ENCODE measurements at regions not wholly inside any gene's neighbourhood (a gene's known extent, or its start where the extent isn't known, plus 50 kb on each side); places are given as distances from the start of the nearest gene placed in this dataset.
A peak's percentile ranks its signal among the peaks of the same experiment; 100 is the strongest.

DNA sequence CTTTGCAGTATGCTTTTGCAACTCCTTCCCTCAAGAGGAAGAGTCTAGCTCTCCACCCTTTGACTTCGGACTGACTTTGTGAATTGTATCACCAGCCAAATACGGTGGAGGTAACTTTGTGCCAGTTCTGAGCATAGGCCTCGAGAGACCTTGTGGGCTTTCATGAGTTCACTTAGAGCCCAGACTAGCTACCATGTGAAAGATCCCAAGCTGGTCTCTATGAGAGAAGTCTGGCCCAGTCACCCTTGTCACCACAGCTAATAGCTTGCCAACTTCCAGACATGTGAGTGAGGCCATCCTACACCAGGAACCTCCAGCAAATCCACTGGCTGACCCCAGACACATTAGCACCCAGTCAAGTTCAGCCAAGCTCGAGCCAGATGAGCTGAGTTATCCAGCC, 72.2 kb upstream of the EXOC4 start:
- H3K4me1 ChIP-seq: no peaks in the 10 kb centered on the region
- H3K4me2 ChIP-seq (ENCODE audit: low read length): no peak overlapping the region
- H2AFZ ChIP-seq: no peak overlapping the region
- no peak overlapping the region for H3K27ac ChIP-seq
- no peaks in the 10 kb centered on the region for H3K36me3 ChIP-seq (ENCODE audit: control insufficient read depth, insufficient read depth, low read length)
- no peaks in the 10 kb centered on the region for H3K79me2 ChIP-seq
- no peaks in the 10 kb centered on the region for H3K9me3 ChIP-seq (ENCODE audit: control insufficient read depth, low read length)
- no peak overlapping the region for H3K4me3 ChIP-seq (ENCODE audit: low read depth, low read length)
- H3K27me3 ChIP-seq (ENCODE audit: control insufficient read depth, insufficient read depth, low read length): no peaks in the 10 kb centered on the region
- TF ChIP-seq, protein P1, sequence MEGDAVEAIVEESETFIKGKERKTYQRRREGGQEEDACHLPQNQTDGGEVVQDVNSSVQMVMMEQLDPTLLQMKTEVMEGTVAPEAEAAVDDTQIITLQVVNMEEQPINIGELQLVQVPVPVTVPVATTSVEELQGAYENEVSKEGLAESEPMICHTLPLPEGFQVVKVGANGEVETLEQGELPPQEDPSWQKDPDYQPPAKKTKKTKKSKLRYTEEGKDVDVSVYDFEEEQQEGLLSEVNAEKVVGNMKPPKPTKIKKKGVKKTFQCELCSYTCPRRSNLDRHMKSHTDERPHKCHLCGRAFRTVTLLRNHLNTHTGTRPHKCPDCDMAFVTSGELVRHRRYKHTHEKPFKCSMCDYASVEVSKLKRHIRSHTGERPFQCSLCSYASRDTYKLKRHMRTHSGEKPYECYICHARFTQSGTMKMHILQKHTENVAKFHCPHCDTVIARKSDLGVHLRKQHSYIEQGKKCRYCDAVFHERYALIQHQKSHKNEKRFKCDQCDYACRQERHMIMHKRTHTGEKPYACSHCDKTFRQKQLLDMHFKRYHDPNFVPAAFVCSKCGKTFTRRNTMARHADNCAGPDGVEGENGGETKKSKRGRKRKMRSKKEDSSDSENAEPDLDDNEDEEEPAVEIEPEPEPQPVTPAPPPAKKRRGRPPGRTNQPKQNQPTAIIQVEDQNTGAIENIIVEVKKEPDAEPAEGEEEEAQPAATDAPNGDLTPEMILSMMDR (IDR thresholded peaks at IDR 0.05): no peak
- H3K9ac ChIP-seq: no peak overlapping the region

DNA sequence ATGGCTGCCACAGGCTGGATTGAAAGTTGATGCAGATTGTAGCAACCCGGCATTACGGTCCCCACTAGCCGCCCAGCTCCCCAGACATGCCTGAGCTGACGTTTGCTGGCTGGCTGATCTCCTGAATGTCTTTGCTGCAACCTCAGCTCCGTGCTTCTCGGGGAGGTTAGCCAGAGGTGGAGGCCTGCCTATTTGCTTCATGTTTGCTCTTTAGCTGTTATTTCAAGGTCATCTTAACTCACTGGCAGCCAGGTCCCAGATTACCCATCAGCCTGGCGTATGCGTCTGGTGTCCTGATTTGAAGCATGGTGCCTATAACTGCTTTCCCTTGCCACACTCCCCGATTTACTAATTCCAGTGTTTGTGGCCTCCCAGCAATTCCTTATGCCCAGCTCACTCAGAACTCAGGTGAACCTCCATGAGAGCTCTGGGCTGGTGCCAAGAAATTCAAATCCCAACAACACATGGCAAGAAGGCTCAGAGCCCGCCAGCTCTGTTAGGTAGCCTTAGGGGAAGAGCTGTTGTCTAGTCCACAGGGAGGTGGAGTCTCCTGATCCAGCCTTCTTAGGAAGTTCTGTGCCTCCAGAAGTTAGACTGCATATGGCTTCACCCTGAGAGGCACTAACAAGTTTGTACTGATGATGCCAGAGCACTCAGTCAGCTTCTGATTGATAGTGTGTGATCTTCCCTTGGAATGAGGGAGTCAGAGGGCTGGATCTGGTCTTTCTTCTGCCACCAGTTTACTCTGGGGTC, 69.7 kb upstream of the EXOC4 start:
- H3K79me2 ChIP-seq: no peaks in the 10 kb centered on the region
- no peak overlapping the region for H3K9ac ChIP-seq
- no peaks in the 10 kb centered on the region for H3K36me3 ChIP-seq (ENCODE audit: control insufficient read depth, insufficient read depth, low read length)
- TF ChIP-seq, protein P1 (IDR thresholded peaks at IDR 0.05): no peak
- H3K4me3 ChIP-seq (ENCODE audit: low read depth, low read length): no peak overlapping the region
- peak overlapping the region; percentile 43 for H2AFZ ChIP-seq
- H3K4me2 ChIP-seq (ENCODE audit: low read length): no peak overlapping the region
- no peaks in the 10 kb centered on the region for H3K4me1 ChIP-seq
- H3K9me3 ChIP-seq (ENCODE audit: control insufficient read depth, low read length): no peaks in the 10 kb centered on the region
- no peaks in the 10 kb centered on the region for H3K27me3 ChIP-seq (ENCODE audit: control insufficient read depth, insufficient read depth, low read length)
- no peak overlapping the region for H3K27ac ChIP-seq

DNA sequence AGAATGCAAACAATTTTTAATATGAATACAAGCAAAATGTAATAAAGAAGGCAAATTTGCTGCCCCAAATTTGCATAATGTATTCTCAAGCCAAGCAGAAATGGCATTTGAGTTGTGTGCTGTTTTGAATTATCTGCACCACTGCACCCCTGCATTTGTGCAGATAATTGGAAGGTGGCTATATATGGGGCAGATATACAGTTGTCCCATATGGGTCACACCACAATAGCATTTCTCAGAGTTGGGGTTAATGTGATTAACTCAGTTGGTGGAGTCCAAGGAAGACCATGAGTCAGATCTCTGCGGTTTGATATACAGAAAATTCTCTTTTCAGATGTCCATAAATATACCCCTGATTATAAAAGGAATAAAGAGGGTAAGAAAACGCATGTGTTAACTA, 68.9 kb upstream of the EXOC4 start:
- H3K4me3 ChIP-seq (ENCODE audit: low read depth, low read length): no peak overlapping the region
- no peaks in the 10 kb centered on the region for H3K79me2 ChIP-seq
- TF ChIP-seq, protein P1 (IDR thresholded peaks at IDR 0.05): no peak

DNA sequence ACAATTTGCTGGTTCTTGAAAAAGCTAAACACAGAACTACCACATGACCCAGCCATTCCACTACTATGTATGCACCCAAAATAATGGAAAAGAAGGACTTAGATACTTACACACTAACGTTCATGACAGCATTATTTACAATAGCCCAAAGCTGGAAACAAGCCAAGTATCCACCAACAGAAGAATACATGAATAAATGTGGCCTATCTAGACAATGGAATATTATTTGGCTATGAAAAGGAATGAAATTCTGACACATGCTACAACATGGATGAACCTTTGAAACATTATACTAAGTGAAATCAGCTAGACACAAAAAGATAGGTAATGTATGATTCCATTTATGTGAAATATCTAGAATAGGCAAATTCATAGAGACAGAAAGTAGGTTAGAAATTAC, 67.4 kb upstream of the EXOC4 start:
- Histone ChIP-seq H3K9ac (no peak overlapping the region), H3K36me3 (ENCODE audit: control insufficient read depth, insufficient read depth, low read length) (no peaks in the 10 kb centered on the region), H3K79me2 (no peaks in the 10 kb centered on the region), H3K27me3 (ENCODE audit: control insufficient read depth, insufficient read depth, low read length) (no peaks in the 10 kb centered on the region), H3K4me3 (ENCODE audit: low read depth, low read length) (no peak overlapping the region), H3K27ac (no peak overlapping the region), H3K9me3 (ENCODE audit: control insufficient read depth, low read length) (no peaks in the 10 kb centered on the region), H3K4me2 (ENCODE audit: low read length) (no peak overlapping the region), H2AFZ (no peak overlapping the region), H3K4me1 (no peaks in the 10 kb centered on the region)
- TF ChIP-seq, protein P1 (IDR thresholded peaks at IDR 0.05): no peak

More for the DNA sequence above, 68.9 kb upstream of the EXOC4 start:
- no peak overlapping the region for H3K9ac ChIP-seq
- H2AFZ ChIP-seq: no peak overlapping the region
- no peak overlapping the region for H3K27ac ChIP-seq
- no peaks in the 10 kb centered on the region for H3K36me3 ChIP-seq (ENCODE audit: control insufficient read depth, insufficient read depth, low read length)
- H3K4me2 ChIP-seq (ENCODE audit: low read length): no peak overlapping the region
- H3K9me3 ChIP-seq (ENCODE audit: control insufficient read depth, low read length): no peaks in the 10 kb centered on the region
- no peaks in the 10 kb centered on the region for H3K27me3 ChIP-seq (ENCODE audit: control insufficient read depth, insufficient read depth, low read length)
- H3K4me1 ChIP-seq: no peaks in the 10 kb centered on the region

DNA sequence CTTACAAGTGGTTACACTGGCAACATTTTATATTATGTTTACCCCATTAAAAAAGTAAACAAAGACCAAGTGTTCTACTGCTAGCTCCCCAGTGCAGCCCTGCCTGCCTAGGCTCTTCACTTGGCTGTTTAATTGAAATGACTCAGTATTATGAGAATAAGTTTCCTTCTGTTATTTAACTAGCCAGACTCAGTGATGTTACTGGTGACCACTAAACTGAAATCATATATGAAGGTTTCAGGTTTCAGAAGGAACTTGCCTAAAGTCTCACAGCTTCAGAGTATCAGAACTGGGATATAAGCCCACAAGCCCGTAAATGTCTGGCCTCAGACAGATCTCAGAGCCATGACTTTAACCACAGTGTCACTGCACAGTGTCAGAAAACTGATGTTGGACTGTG, 66.8 kb upstream of the EXOC4 start:
- no peak overlapping the region for H3K4me3 ChIP-seq (ENCODE audit: low read depth, low read length)
- H2AFZ ChIP-seq: no peak overlapping the region
- no peaks in the 10 kb centered on the region for H3K4me1 ChIP-seq
- no peaks in the 10 kb centered on the region for H3K36me3 ChIP-seq (ENCODE audit: control insufficient read depth, insufficient read depth, low read length)
- no peak overlapping the region for H3K4me2 ChIP-seq (ENCODE audit: low read length)
- no peaks in the 10 kb centered on the region for H3K9me3 ChIP-seq (ENCODE audit: control insufficient read depth, low read length)
- no peaks in the 10 kb centered on the region for H3K79me2 ChIP-seq
- H3K27me3 ChIP-seq (ENCODE audit: control insufficient read depth, insufficient read depth, low read length): no peaks in the 10 kb centered on the region
- TF ChIP-seq, protein P1 (IDR thresholded peaks at IDR 0.05): no peak
- H3K9ac ChIP-seq: no peak overlapping the region
- no peak overlapping the region for H3K27ac ChIP-seq

All from parathyroid adenoma (tissue), 2 donors.